Left lung (tissue), 4 donors: ENCODE measurements at regions not wholly inside any gene's neighbourhood (a gene's known extent, or its start where the extent isn't known, plus 50 kb on each side); places are given as distances from the start of the nearest gene placed in this dataset.

Source experiments
- ATAC-seq: fragments of 200-7000 bp; cut with Tn5 transposase; one replicate; pipeline ENCODE4 v1.9.1; 2020; ENCODE audit warnings: moderate library complexity
- DNase-seq, 4 donors: peaks; one replicate each; pipeline ENCODE4 v3.0.0-alpha.2; 2013 to 2020
- H3K27ac ChIP-seq, 2 donors: fragments of 200-600 bp; sonication (generic) in 1 of 2; one replicate each; pipeline versions ENCODE4 v1.5.0 to v1.8.0; 2020 to 2021
- H3K27me3 ChIP-seq, 2 donors: fragments of 200-600 bp; sonication (generic) in 1 of 2; one replicate each; pipeline versions ENCODE4 v1.5.0 to v1.8.0; 2020 to 2021
- H3K36me3 ChIP-seq, 2 donors: fragments of 200-600 bp; sonication (generic) in 1 of 2; one replicate each; pipeline versions ENCODE4 v1.5.0 to v1.8.0; 2020 to 2021
- H3K4me1 ChIP-seq, 2 donors: fragments of 200-600 bp; one replicate each; pipeline ENCODE4 v1.8.0; 2021
- H3K4me3 ChIP-seq, 2 donors: fragments of 200-600 bp; sonication (generic) in 1 of 2; one replicate each; pipeline versions ENCODE4 v1.5.0 to v1.8.0; 2020 to 2021; ENCODE audit warnings: mild to moderate bottlenecking in 1 of 2
- H3K9me3 ChIP-seq, 2 donors: fragments of 200-600 bp; sonication (generic) in 1 of 2; one replicate each; pipeline versions ENCODE4 v1.5.0 to v1.8.0; 2020 to 2021
- intact Hi-C, 2 donors: fragments of 100-400 bp; cut with DNase I; formaldehyde crosslinking; loops; one replicate each; pipeline versions ENCODE4 v1.11.2 to v1.14.2; 2022
- TF ChIP-seq, protein P1 (sequence below), 2 donors: fragments of 200-600 bp; sonication (generic) in 1 of 2; IDR thresholded peaks; one replicate each; pipeline versions ENCODE4 v1.5.0 to v1.8.0; 2021; ENCODE audit warnings: antibody characterized with exemption in 2 of 2
- donor health status: DM: no; HTN: yes; CAD: no.
- donor health status: DM: no; HTN: no; CAD: no.

DNA sequence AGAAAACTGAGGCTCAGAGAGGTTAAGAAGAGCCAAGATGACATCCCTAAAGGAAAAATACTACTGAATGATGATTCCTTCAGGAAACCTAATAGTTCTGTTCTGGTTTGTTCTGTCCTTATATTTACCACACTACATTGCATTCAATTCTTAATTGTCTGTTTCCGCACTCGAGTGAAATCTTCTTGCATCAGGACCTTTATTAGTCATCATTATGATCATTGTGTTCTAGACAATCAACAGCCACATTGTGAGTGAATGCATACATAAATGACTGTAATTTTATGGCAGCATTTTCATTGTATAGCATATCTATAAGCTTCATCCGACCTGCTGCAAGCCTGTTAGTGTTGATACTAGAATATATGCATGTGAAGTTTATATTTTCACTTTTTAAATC, 156.7 kb upstream of the FAM241A start:
- H3K9me3 ChIP-seq, result no peaks in the 10 kb centered on the region
- TF ChIP-seq, protein P1, sequence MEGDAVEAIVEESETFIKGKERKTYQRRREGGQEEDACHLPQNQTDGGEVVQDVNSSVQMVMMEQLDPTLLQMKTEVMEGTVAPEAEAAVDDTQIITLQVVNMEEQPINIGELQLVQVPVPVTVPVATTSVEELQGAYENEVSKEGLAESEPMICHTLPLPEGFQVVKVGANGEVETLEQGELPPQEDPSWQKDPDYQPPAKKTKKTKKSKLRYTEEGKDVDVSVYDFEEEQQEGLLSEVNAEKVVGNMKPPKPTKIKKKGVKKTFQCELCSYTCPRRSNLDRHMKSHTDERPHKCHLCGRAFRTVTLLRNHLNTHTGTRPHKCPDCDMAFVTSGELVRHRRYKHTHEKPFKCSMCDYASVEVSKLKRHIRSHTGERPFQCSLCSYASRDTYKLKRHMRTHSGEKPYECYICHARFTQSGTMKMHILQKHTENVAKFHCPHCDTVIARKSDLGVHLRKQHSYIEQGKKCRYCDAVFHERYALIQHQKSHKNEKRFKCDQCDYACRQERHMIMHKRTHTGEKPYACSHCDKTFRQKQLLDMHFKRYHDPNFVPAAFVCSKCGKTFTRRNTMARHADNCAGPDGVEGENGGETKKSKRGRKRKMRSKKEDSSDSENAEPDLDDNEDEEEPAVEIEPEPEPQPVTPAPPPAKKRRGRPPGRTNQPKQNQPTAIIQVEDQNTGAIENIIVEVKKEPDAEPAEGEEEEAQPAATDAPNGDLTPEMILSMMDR (IDR thresholded peaks at IDR 0.05), result no peak

GRCh38 chr4:111989817-111990216, 155.4 kb upstream of the FAM241A start:
- TF ChIP-seq, protein P1 (IDR thresholded peaks at IDR 0.05), result no peak
- Histone ChIP-seq H3K4me3 (no peak overlapping the region), H3K4me1 (no peaks in the 10 kb centered on the region), H3K9me3 (no peaks in the 10 kb centered on the region), H3K27me3 (peaks cover 0 to 9% of the 10 kb centered on the region in 2 donors), H3K36me3 (no peaks in the 10 kb centered on the region), H3K27ac (no peak overlapping the region)
- DNase-seq, result no peak
- intact Hi-C loops, result no loop called here
- no peak for ATAC-seq

More for the DNA sequence above, 156.7 kb upstream of the FAM241A start:
- ATAC-seq, result no peak
- no peak for DNase-seq
- Histone ChIP-seq H3K4me1 (no peaks in the 10 kb centered on the region), H3K27ac (no peak overlapping the region), H3K27me3 (peaks cover 0 to 15% of the 10 kb centered on the region in 2 donors), H3K4me3 (no peak overlapping the region), H3K36me3 (no peaks in the 10 kb centered on the region)
- intact Hi-C loops, result no loop called here

DNA sequence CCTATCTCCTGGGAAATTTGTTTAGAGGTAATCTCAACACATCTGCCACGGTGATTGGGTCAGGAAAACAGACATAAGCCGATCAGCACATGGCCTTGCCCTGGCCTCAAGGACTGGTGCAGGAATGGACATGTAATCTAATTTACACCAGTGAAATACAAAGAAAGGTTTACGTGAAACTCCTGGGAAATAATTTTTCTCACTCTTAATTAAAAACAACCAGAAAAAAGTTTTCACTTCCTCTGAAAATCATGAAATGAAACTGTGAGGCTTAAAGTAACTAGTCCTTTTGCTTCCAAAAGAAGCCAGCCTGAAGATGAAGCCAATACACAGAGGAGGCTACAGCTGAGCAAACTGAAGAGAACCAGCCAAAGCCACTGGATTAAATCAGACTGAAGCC, 154.1 kb upstream of the FAM241A start:
- H3K36me3 ChIP-seq, result no peaks in the 10 kb centered on the region
- H3K9me3 ChIP-seq, result no peaks in the 10 kb centered on the region
- no peak overlapping the region for H3K27ac ChIP-seq

DNA sequence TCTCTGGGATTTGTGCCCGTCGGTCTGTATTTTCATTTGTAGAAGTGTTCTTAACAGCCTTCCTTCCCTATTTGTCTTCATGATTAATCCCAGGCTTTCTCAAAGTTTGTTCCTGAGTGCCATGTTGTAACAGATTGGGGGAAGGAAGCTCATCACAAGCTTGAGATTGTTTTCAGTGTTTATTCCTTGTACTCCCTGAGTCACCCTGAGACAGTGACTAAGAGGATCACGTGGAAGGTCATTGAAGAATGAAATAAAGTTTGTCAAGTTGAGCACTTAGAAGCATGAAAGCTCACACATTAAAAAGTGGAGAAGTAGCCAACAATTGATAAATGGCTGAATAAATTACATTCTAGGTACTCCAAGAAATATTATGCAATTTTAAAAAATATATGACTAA, 153.5 kb upstream of the FAM241A start:
- H3K27me3 ChIP-seq, result no peaks in the 10 kb centered on the region
- DNase-seq (no peak), ATAC-seq (peak; percentile 70)
- no peak overlapping the region for H3K27ac ChIP-seq
- H3K9me3 ChIP-seq, result no peaks in the 10 kb centered on the region
- H3K4me3 ChIP-seq, result no peak overlapping the region
- TF ChIP-seq, protein P1 (IDR thresholded peaks at IDR 0.05), result no peak
- no peaks in the 10 kb centered on the region for H3K4me1 ChIP-seq
- intact Hi-C loops, result no loop called here
- no peaks in the 10 kb centered on the region for H3K36me3 ChIP-seq

More for the DNA sequence above, 154.1 kb upstream of the FAM241A start:
- H3K27me3 ChIP-seq, result peaks cover 0 to under 1% of the 10 kb centered on the region in 2 donors
- no peak overlapping the region for H3K4me3 ChIP-seq
- DNase-seq (no peak), ATAC-seq (no peak)
- TF ChIP-seq, protein P1 (IDR thresholded peaks at IDR 0.05), result no peak
- H3K4me1 ChIP-seq, result no peaks in the 10 kb centered on the region
- intact Hi-C loops, result no loop called here

DNA sequence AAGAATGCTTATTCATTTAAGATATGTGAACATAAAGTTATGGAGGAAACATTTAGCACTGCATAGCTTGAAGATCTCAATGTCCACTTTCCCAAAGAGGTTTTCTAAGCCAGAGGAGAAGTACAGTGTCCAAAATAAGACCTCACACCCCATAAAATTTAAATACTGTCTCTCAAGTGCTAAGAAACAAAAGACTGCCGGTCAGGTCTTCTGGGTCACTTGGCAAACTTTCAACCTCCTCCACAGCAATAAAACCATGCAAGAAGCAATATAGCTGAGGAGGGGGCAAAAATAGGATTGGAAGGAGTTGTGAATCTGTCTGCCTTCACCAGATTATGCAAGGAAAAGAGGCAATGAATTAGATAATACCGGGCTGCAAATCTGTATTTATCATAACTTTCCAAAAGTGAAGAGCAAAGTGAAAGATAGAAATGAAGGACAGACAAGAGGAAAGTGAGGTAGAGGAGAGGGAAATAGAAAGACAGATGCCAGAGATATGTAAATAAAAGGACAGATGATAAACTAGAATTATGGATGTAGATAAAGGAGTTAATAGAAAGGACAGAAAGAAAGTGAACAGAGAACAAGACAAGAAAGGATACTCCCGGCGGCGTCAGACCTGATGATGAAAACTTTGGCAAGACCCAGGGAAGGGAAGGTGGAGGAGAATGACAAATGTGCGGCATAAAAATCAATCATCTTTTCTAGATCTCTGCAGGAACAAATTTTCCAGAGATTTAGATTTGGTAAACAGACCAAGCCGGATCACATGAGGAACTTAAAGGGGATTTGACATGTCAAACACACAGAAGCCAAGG, 152.7 kb upstream of the FAM241A start:
- Histone ChIP-seq H3K4me1 (no peaks in the 10 kb centered on the region), H3K27ac (no peak overlapping the region), H3K36me3 (no peaks in the 10 kb centered on the region), H3K27me3 (no peaks in the 10 kb centered on the region), H3K9me3 (peaks cover 0 to 1% of the 10 kb centered on the region in 2 donors), H3K4me3 (no peak overlapping the region)
- peak in 1 of 4 donors; percentile 13 for DNase-seq
- intact Hi-C loops, result no loop called here
- TF ChIP-seq, protein P1 (IDR thresholded peaks at IDR 0.05), result no peak
- no peak for ATAC-seq
